NB4 (cell line): ENCODE measurements at regions not wholly inside any gene's neighbourhood (a gene's known extent, or its start where the extent isn't known, plus 50 kb on each side); places are given as distances from the start of the nearest gene placed in this dataset.

Experiments used
- CTCF ChIP-seq: IDR thresholded peaks from one replicate; pipeline ENCODE4 v1.5.1; 2012; ENCODE audit warnings: low read depth, low read length
- MAX ChIP-seq: IDR thresholded peaks from 2 replicates; pipeline ENCODE4 v1.6.1; 2011; ENCODE audit warnings: low read depth, low read length
- MYC ChIP-seq: IDR thresholded peaks from 2 replicates; pipeline ENCODE4 v1.6.1; 2011; ENCODE audit warnings: low read depth, low read length
- POLR2A ChIP-seq: IDR thresholded peaks from 2 replicates; pipeline ENCODE4 v1.6.1; 2011; ENCODE audit warnings: mild to moderate bottlenecking; ENCODE audit not compliant: insufficient read length; ENCODE audit errors: extremely low read depth

GRCh38 chr1:114322207-114322606, 168.5 kb upstream of the SYT6 start:
- TF ChIP-seq POLR2A (no peak), CTCF (no peak), MAX (no peak), MYC (no peak)
